ENCODE measurements at regions not wholly inside any gene's neighbourhood (a gene's known extent, or its start where the extent isn't known, plus 50 kb on each side); places are given as distances from the start of the nearest gene placed in this dataset.

- no peak for TF ChIP-seq CTCF (IDR thresholded peaks at IDR 0.05; ENCODE audit: borderline replicate concordance, extremely low read depth, low read length, poor library complexity, severe bottlenecking)
- ATAC-seq (ENCODE audit: insufficient read depth, low read depth) (no peak), DNase-seq (no peak)
- H3K9me3 ChIP-seq (ENCODE audit: insufficient read depth, low read length, severe bottlenecking), result no peaks in the 10 kb centered on the region
- no peaks in the 10 kb centered on the region for H3K36me3 ChIP-seq (ENCODE audit: insufficient read depth, low read length)
- H3K4me3 ChIP-seq (ENCODE audit: low read depth in 1 of 2, low read length in 2 of 2), result no peak overlapping the region
- H4K20me1 ChIP-seq (ENCODE audit: insufficient read depth, low read length), result no peaks in the 10 kb centered on the region
- no peak overlapping the region for H2AFZ ChIP-seq (ENCODE audit: low read depth, low read length)
- H3K79me2 ChIP-seq (ENCODE audit: insufficient read depth, low read length), result no peaks in the 10 kb centered on the region
- H3K4me2 ChIP-seq (ENCODE audit: insufficient read depth, low read length), result no peak overlapping the region
- no peaks in the 10 kb centered on the region for H3K4me1 ChIP-seq (ENCODE audit: insufficient read depth, low read length)
- no peak overlapping the region for H3K27ac ChIP-seq (ENCODE audit: low read length)
- no peak overlapping the region for H3K9ac ChIP-seq (ENCODE audit: low read depth, low read length)
- H3K27me3 ChIP-seq (ENCODE audit: insufficient read depth, low read length, poor library complexity), result peaks cover 6% of the 10 kb centered on the region
Observed at GRCh38 chr3:194929578-194929960, 243.9 kb downstream of the FAM43A start.

- Histone ChIP-seq H3K36me3 (ENCODE audit: insufficient read depth, low read length) (no peaks in the 10 kb centered on the region), H3K27me3 (ENCODE audit: insufficient read depth, low read length, poor library complexity) (peaks cover 4% of the 10 kb centered on the region), H3K4me1 (ENCODE audit: insufficient read depth, low read length) (no peaks in the 10 kb centered on the region), H3K27ac (ENCODE audit: low read length) (no peak overlapping the region), H2AFZ (ENCODE audit: low read depth, low read length) (no peak overlapping the region), H3K4me2 (ENCODE audit: insufficient read depth, low read length) (no peak overlapping the region), H3K79me2 (ENCODE audit: insufficient read depth, low read length) (no peaks in the 10 kb centered on the region), H3K9ac (ENCODE audit: low read depth, low read length) (no peak overlapping the region), H3K9me3 (ENCODE audit: insufficient read depth, low read length, severe bottlenecking) (no peaks in the 10 kb centered on the region), H4K20me1 (ENCODE audit: insufficient read depth, low read length) (no peaks in the 10 kb centered on the region), H3K4me3 (ENCODE audit: low read depth in 1 of 2, low read length in 2 of 2) (no peak overlapping the region)
- ATAC-seq (ENCODE audit: insufficient read depth, low read depth) (no peak), DNase-seq (no peak)
- no peak for TF ChIP-seq EZH2 (IDR thresholded peaks at IDR 0.05; ENCODE audit: borderline replicate concordance, low read depth, low read length, severe bottlenecking)
- no peak for TF ChIP-seq CTCF (IDR thresholded peaks at IDR 0.05; ENCODE audit: borderline replicate concordance, extremely low read depth, low read length, poor library complexity, severe bottlenecking)
Observed at GRCh38 chr3:194930377-194931204, 244.9 kb downstream of the FAM43A start.

- H3K27me3 ChIP-seq (ENCODE audit: insufficient read depth, low read length, poor library complexity), result peaks cover 4% of the 10 kb centered on the region
- H3K27ac ChIP-seq (ENCODE audit: low read length), result no peak overlapping the region
- H3K9me3 ChIP-seq (ENCODE audit: insufficient read depth, low read length, severe bottlenecking), result no peaks in the 10 kb centered on the region
- H3K9ac ChIP-seq (ENCODE audit: low read depth, low read length), result no peak overlapping the region
- no peaks in the 10 kb centered on the region for H4K20me1 ChIP-seq (ENCODE audit: insufficient read depth, low read length)
- no peak for DNase-seq
- no peak for TF ChIP-seq CTCF (IDR thresholded peaks at IDR 0.05; ENCODE audit: borderline replicate concordance, extremely low read depth, low read length, poor library complexity, severe bottlenecking)
- TF ChIP-seq EZH2 (IDR thresholded peaks at IDR 0.05; ENCODE audit: borderline replicate concordance, low read depth, low read length, severe bottlenecking), result no peak
- no peaks in the 10 kb centered on the region for H3K4me1 ChIP-seq (ENCODE audit: insufficient read depth, low read length)
- H3K79me2 ChIP-seq (ENCODE audit: insufficient read depth, low read length), result no peaks in the 10 kb centered on the region
- H3K4me3 ChIP-seq (ENCODE audit: low read depth in 1 of 2, low read length in 2 of 2), result no peak overlapping the region
- H2AFZ ChIP-seq (ENCODE audit: low read depth, low read length), result no peak overlapping the region
- H3K36me3 ChIP-seq (ENCODE audit: insufficient read depth, low read length), result no peaks in the 10 kb centered on the region
- no peak for ATAC-seq (ENCODE audit: insufficient read depth, low read depth)
- no peak overlapping the region for H3K4me2 ChIP-seq (ENCODE audit: insufficient read depth, low read length)
Observed at GRCh38 chr3:194931347-194931746, 245.7 kb downstream of the FAM43A start.
